Lung (tissue), 11 donors: ENCODE measurements at regions not wholly inside any gene's neighbourhood (a gene's known extent, or its start where the extent isn't known, plus 50 kb on each side); places are given as distances from the start of the nearest gene placed in this dataset.

Source experiments
- ATAC-seq: fragments of 200-7000 bp; cut with Tn5 transposase; one replicate; pipeline ENCODE4 v1.9.1; 2020; ENCODE audit warnings: moderate number of reproducible peaks; ENCODE audit not compliant: insufficient read depth, low FRiP score
- DNase-seq, 3 donors: peaks; one replicate each; pipeline ENCODE4 v3.0.0-alpha.2; 2013 to 2017
- H3K27ac ChIP-seq, 2 donors: one replicate each; pipeline ENCODE4 v1.5.1; 2013; ENCODE audit warnings: mild to moderate bottlenecking in 2 of 2, moderate library complexity in 2 of 2, control low read depth in 1 of 2, inconsistent platforms in 1 of 2, low read depth in 1 of 2, low read length in 1 of 2
- H3K27me3 ChIP-seq, 3 donors: one replicate each; pipeline ENCODE4 v1.5.1; 2013; ENCODE audit warnings: low read length in 2 of 3; ENCODE audit not compliant: control insufficient read depth in 3 of 3, insufficient read depth in 3 of 3
- H3K36me3 ChIP-seq, 4 donors: one replicate each; pipeline ENCODE4 v1.5.1; 2013; ENCODE audit warnings: low read length in 4 of 4, mild to moderate bottlenecking in 1 of 4, moderate library complexity in 1 of 4; ENCODE audit not compliant: control insufficient read depth in 4 of 4, insufficient read depth in 4 of 4
- H3K4me1 ChIP-seq, 5 donors: one replicate each; pipeline ENCODE4 v1.5.1; 2013; ENCODE audit warnings: low read length in 5 of 5, mild to moderate bottlenecking in 2 of 5, moderate library complexity in 1 of 5; ENCODE audit not compliant: control insufficient read depth in 5 of 5, insufficient read depth in 5 of 5
- H3K4me3 ChIP-seq: one replicate; pipeline ENCODE4 v1.5.1; 2013; ENCODE audit warnings: mild to moderate bottlenecking, control low read depth, moderate library complexity
- H3K9ac ChIP-seq, 2 donors: one replicate each; pipeline ENCODE4 v1.5.1; 2013; ENCODE audit warnings: low read length in 2 of 2, control low read depth in 1 of 2; ENCODE audit not compliant: insufficient read depth in 1 of 2
- H3K9me3 ChIP-seq, 4 donors: one replicate each; pipeline ENCODE4 v1.5.1; 2013; ENCODE audit warnings: low read length in 3 of 4, mild to moderate bottlenecking in 1 of 4, moderate library complexity in 1 of 4; ENCODE audit not compliant: control insufficient read depth in 4 of 4, insufficient read depth in 3 of 4
- CTCF ChIP-seq: IDR thresholded peaks from 2 replicates; pipeline ENCODE4 v1.5.1; 2012; ENCODE audit warnings: mild to moderate bottlenecking; ENCODE audit errors: control extremely low read depth, extremely low read depth
- WGBS, 2 donors: extraction: QIAGEN DNeasy Blood & Tissue Kit; methylation state at CpG; one replicate each; pipeline ENCODE4 v1.1.7; 2013; 5-methylcytosine and 5-hydroxymethylcytosine counted together
- donor health status: control.
- donor health status: control.
- donor health status: Bipolar disorder and iron deficiency.
- donor health status: healthy.
- donor health status: DM: yes; HTN: yes; CAD: no.

- Histone ChIP-seq H3K4me1 (no peaks in the 10 kb centered on the region), H3K4me3 (no peak overlapping the region), H3K27me3 (no peaks in the 10 kb centered on the region), H3K9me3 (no peaks in the 10 kb centered on the region), H3K36me3 (no peaks in the 10 kb centered on the region), H3K9ac (no peak overlapping the region), H3K27ac (no peak overlapping the region)
- DNase-seq: no peak
- 62 to 76% methylated on average over 5 of the region's 5 CpGs for WGBS, 2 donors
- no peak for ATAC-seq
- TF ChIP-seq CTCF: no peak
Measured at GRCh38 chr5:113846941-113847340, 333.4 kb downstream of the YTHDC2 start.

- Histone ChIP-seq H3K27me3 (no peaks in the 10 kb centered on the region), H3K4me1 (no peaks in the 10 kb centered on the region), H3K9me3 (peaks cover 0 to 7% (median 0%) of the 10 kb centered on the region in 4 donors), H3K36me3 (no peaks in the 10 kb centered on the region), H3K9ac (no peak overlapping the region), H3K4me3 (no peak overlapping the region), H3K27ac (no peak overlapping the region)
- no peak for TF ChIP-seq CTCF
- DNase-seq (no peak), ATAC-seq (no peak)
Measured at GRCh38 chr5:113864437-113864836, 350.9 kb downstream of the YTHDC2 start.

- H3K36me3 ChIP-seq: no peaks in the 10 kb centered on the region
- DNase-seq (no peak), ATAC-seq (no peak)
- H3K9ac ChIP-seq: no peak overlapping the region
- H3K27me3 ChIP-seq: no peaks in the 10 kb centered on the region
- no peaks in the 10 kb centered on the region for H3K4me1 ChIP-seq
- peaks cover 0 to 3% (median 0%) of the 10 kb centered on the region in 4 donors for H3K9me3 ChIP-seq
- TF ChIP-seq CTCF: no peak
- no peak overlapping the region for H3K27ac ChIP-seq
- H3K4me3 ChIP-seq: no peak overlapping the region
Measured at GRCh38 chr5:113866763-113867162, 353.3 kb downstream of the YTHDC2 start.

GRCh38 chr5:113869611-113870010, 356.1 kb downstream of the YTHDC2 start:
- Histone ChIP-seq H3K4me1 (no peaks in the 10 kb centered on the region), H3K27me3 (no peaks in the 10 kb centered on the region), H3K9ac (no peak overlapping the region), H3K27ac (no peak overlapping the region), H3K9me3 (peaks cover 0 to 3% (median 0%) of the 10 kb centered on the region in 4 donors), H3K36me3 (no peaks in the 10 kb centered on the region), H3K4me3 (no peak overlapping the region)
- TF ChIP-seq CTCF: no peak
- no peak for ATAC-seq
- no peak for DNase-seq
- 87 to 92% methylated on average over 3 of the region's 3 CpGs for WGBS, 2 donors
